ENCODE measurements at regions not wholly inside any gene's neighbourhood (a gene's known extent, or its start where the extent isn't known, plus 50 kb on each side); places are given as distances from the start of the nearest gene placed in this dataset.

GRCh38 chr6:85810558-85810957 is 167.9 kb upstream of the SYNCRIP start:
- TF ChIP-seq CTCF (IDR thresholded peaks at IDR 0.05), result no peak
- no peak for TF ChIP-seq EZH2 (IDR thresholded peaks at IDR 0.05; ENCODE audit: borderline replicate concordance, insufficient read depth, low read depth, low read length, poor library complexity, severe bottlenecking)
